ENCODE measurements at regions not wholly inside any gene's neighbourhood (a gene's known extent, or its start where the extent isn't known, plus 50 kb on each side); places are given as distances from the start of the nearest gene placed in this dataset.

GRCh38 chr12:127526925-127527324 lies 740.0 kb upstream of the TMEM132C start:
- no peak for TF ChIP-seq POLR2AphosphoS5 (IDR thresholded peaks at IDR 0.05)
- TF ChIP-seq, protein P1, sequence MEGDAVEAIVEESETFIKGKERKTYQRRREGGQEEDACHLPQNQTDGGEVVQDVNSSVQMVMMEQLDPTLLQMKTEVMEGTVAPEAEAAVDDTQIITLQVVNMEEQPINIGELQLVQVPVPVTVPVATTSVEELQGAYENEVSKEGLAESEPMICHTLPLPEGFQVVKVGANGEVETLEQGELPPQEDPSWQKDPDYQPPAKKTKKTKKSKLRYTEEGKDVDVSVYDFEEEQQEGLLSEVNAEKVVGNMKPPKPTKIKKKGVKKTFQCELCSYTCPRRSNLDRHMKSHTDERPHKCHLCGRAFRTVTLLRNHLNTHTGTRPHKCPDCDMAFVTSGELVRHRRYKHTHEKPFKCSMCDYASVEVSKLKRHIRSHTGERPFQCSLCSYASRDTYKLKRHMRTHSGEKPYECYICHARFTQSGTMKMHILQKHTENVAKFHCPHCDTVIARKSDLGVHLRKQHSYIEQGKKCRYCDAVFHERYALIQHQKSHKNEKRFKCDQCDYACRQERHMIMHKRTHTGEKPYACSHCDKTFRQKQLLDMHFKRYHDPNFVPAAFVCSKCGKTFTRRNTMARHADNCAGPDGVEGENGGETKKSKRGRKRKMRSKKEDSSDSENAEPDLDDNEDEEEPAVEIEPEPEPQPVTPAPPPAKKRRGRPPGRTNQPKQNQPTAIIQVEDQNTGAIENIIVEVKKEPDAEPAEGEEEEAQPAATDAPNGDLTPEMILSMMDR (IDR thresholded peaks at IDR 0.05) = no peak
- TF ChIP-seq POLR2A (IDR thresholded peaks at IDR 0.05) = no peak

Measured in prostate gland (tissue), 2 donors.